GM12891 (cell line): ENCODE measurements at regions not wholly inside any gene's neighbourhood (a gene's known extent, or its start where the extent isn't known, plus 50 kb on each side); places are given as distances from the start of the nearest gene placed in this dataset.

Source experiments
- POLR2A ChIP-seq: IDR thresholded peaks from 2 replicates; pipeline ENCODE4 v1.6.1; 2011; ENCODE audit warnings: low read depth, low read length, control low read depth
- POLR2AphosphoS5 ChIP-seq: IDR thresholded peaks from 2 replicates; pipeline ENCODE4 v1.6.1; 2011; ENCODE audit warnings: low read depth, low read length, control low read depth
- SPI1 ChIP-seq: IDR thresholded peaks from 2 replicates; pipeline ENCODE4 v1.6.1; 2011; ENCODE audit warnings: low read depth, low read length, control low read depth
- TAF1 ChIP-seq: IDR thresholded peaks from 2 replicates; pipeline ENCODE4 v1.6.1; 2011; ENCODE audit warnings: low read depth, low read length, control low read depth

GRCh38 chr11:134915212-134915611 is 503.2 kb upstream of the B3GAT1 start:
- TF ChIP-seq POLR2A (no peak), POLR2AphosphoS5 (no peak), SPI1 (no peak), TAF1 (no peak)
